PC-9 (cell line): ENCODE measurements at regions not wholly inside any gene's neighbourhood (a gene's known extent, or its start where the extent isn't known, plus 50 kb on each side); places are given as distances from the start of the nearest gene placed in this dataset.

Experiments
- EZH2 ChIP-seq: fragments of 200-600 bp; sonication (generic); IDR thresholded peaks from 2 replicates; pipeline ENCODE4 v1.8.0; 2017; ENCODE audit warnings: antibody characterized with exemption, low read depth
- TF ChIP-seq, protein P1 (sequence below): fragments of 200-600 bp; sonication (generic); conservative IDR thresholded peaks from 2 replicates; pipeline ENCODE4 v1.6.1; 2017; ENCODE audit warnings: mixed run types, antibody characterized with exemption, mild to moderate bottlenecking, moderate library complexity

DNA sequence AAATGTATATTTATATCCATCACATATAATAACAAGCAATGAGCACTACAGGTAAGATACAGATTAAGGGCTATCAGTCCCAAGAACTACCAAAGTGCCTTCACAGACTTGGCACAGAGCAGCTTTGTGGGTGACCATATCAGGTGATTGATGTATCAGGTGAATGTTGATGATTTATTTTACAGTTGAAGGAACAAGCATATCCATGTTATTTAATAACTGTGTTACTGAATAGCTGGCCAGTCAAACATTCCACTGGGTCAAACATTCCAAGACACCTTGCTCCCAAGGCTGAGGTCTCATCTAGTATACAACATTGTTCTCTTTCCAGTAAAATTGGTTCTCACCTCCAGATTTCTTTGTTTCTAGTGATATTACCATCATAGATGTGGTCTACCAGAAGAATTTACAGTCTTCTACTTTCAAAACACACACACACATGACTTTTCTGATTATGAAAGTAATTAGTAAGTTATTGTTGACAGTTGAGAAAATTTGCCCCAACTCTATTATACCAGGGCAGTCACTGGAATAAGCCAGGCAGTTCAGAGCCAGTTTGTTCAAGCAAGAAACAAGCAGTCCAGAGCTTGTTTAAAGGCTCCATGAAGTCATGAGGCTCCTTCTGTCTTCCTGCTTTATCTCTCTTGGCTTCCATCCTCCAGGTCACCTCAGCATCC lies 68.2 kb downstream of the ELAPOR2 start:
- TF ChIP-seq, protein P1, sequence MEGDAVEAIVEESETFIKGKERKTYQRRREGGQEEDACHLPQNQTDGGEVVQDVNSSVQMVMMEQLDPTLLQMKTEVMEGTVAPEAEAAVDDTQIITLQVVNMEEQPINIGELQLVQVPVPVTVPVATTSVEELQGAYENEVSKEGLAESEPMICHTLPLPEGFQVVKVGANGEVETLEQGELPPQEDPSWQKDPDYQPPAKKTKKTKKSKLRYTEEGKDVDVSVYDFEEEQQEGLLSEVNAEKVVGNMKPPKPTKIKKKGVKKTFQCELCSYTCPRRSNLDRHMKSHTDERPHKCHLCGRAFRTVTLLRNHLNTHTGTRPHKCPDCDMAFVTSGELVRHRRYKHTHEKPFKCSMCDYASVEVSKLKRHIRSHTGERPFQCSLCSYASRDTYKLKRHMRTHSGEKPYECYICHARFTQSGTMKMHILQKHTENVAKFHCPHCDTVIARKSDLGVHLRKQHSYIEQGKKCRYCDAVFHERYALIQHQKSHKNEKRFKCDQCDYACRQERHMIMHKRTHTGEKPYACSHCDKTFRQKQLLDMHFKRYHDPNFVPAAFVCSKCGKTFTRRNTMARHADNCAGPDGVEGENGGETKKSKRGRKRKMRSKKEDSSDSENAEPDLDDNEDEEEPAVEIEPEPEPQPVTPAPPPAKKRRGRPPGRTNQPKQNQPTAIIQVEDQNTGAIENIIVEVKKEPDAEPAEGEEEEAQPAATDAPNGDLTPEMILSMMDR, result no peak
- TF ChIP-seq EZH2, result no peak
